SK-N-SH (cell line): ENCODE measurements at regions not wholly inside any gene's neighbourhood (a gene's known extent, or its start where the extent isn't known, plus 50 kb on each side); places are given as distances from the start of the nearest gene placed in this dataset.

ENCODE experiments used
- CTCF ChIA-PET: fragments of 300-600, 350-600 bp; formaldehyde crosslinking; extraction: SDS; loops from one replicate; lab custom pipeline; 2021; lab: Yijun Ruan, JAX
- POLR2A ChIA-PET: fragments of 350-600 bp; sonication (Branson Sonifier 250); formaldehyde crosslinking; extraction: SDS; loops from one replicate; lab custom pipeline; 2020; ENCODE audit warnings: antibody characterized with exemption, inconsistent platforms; lab: Yijun Ruan, JAX
- DNase-seq: peaks from one replicate; pipeline ENCODE4 v3.0.0; 2012
- H2AFZ ChIP-seq: fragments of 200-600 bp; sonication (generic); 2 replicates; pipeline ENCODE4 v1.8.1; 2016; ENCODE audit warnings: antibody characterized with exemption, mild to moderate bottlenecking, low read depth
- H3F3A ChIP-seq: fragments of 200-600 bp; sonication (generic); replicated peaks from 2 replicates; pipeline ENCODE3; 2016; ENCODE audit warnings: antibody characterized with exemption, mild to moderate bottlenecking; ENCODE audit not compliant: insufficient read depth
- H3K27ac ChIP-seq, 2 experiments: fragments of 200-500 bp in 1 of 2; fragments of 200-600 bp in 1 of 2; sonication (Bioruptor generic) in 1 of 2; sonication (generic), shearing (Covaris generic) in 1 of 2; 2 replicates each; pipeline versions ENCODE4 v1.5.1 to v1.6.1; 2014 to 2016; ENCODE audit warnings: low read depth in 2 of 2, inconsistent platforms in 1 of 2, low read length in 1 of 2, mild to moderate bottlenecking in 1 of 2, mixed read lengths in 1 of 2
- H3K27me3 ChIP-seq: fragments of 200-600 bp; sonication (generic), shearing (Covaris generic); 2 replicates; pipeline ENCODE4 v1.6.1; 2016; ENCODE audit warnings: mixed run types; ENCODE audit not compliant: insufficient read depth
- H3K36me3 ChIP-seq, 2 experiments: fragments of 200-500 bp in 1 of 2; fragments of 200-600 bp in 1 of 2; sonication (Bioruptor generic) in 1 of 2; sonication (generic) in 1 of 2; replicated peaks in 1 of 2; 2 replicates each; pipeline versions ENCODE3 to v1.5.1; 2014 to 2016; ENCODE audit warnings: low read length in 1 of 2, mild to moderate bottlenecking in 1 of 2; ENCODE audit not compliant: insufficient read depth in 2 of 2, control insufficient read depth in 1 of 2
- H3K4me1 ChIP-seq, 2 experiments: fragments of 200-500 bp in 1 of 2; fragments of 200-600 bp in 1 of 2; sonication (Bioruptor generic) in 1 of 2; sonication (generic), shearing (Covaris generic) in 1 of 2; 2 replicates each; pipeline versions ENCODE4 v1.5.1 to v1.6.1; 2014 to 2016; ENCODE audit warnings: low read depth in 1 of 2, low read length in 1 of 2, mixed run types in 1 of 2; ENCODE audit not compliant: insufficient read depth in 2 of 2, control insufficient read depth in 1 of 2
- H3K4me2 ChIP-seq: fragments of 200-600 bp; sonication (generic), shearing (Covaris generic); 2 replicates; pipeline ENCODE4 v1.6.1; 2017; ENCODE audit warnings: mixed run types
- H3K4me3 ChIP-seq, 2 experiments: fragments of 200-500 bp in 1 of 2; fragments of 200-600 bp in 1 of 2; sonication (Bioruptor generic) in 1 of 2; sonication (generic), shearing (Covaris generic) in 1 of 2; 2 replicates each; pipeline versions ENCODE4 v1.5.1 to v1.8.1; 2014 to 2016; ENCODE audit warnings: low read depth in 2 of 2, inconsistent platforms in 1 of 2, low read length in 1 of 2, mild to moderate bottlenecking in 1 of 2, mixed read lengths in 1 of 2, moderate library complexity in 1 of 2
- H3K79me2 ChIP-seq: fragments of 200-600 bp; sonication (generic); 2 replicates; pipeline ENCODE4 v1.8.1; 2017; ENCODE audit warnings: mild to moderate bottlenecking; ENCODE audit not compliant: insufficient read depth
- H3K9ac ChIP-seq: fragments of 200-600 bp; sonication (generic); 2 replicates; pipeline ENCODE4 v1.6.1; 2017; ENCODE audit warnings: mixed run types
- H3K9me2 ChIP-seq: fragments of 200-600 bp; sonication (generic); 2 replicates; pipeline ENCODE4 v1.6.1; 2017; ENCODE audit warnings: mixed run types
- H3K9me3 ChIP-seq: fragments of 200-600 bp; sonication (generic); 2 replicates; pipeline ENCODE4 v1.6.1; 2017; ENCODE audit warnings: mixed run types, mild to moderate bottlenecking, moderate library complexity
- H4K20me1 ChIP-seq: fragments of 200-600 bp; sonication (generic); 2 replicates; pipeline ENCODE4 v1.6.1; 2017; ENCODE audit warnings: mild to moderate bottlenecking, mixed run types; ENCODE audit not compliant: insufficient read depth
- CHD2 ChIP-seq: fragments of 150-350 bp; IDR thresholded peaks from 2 replicates; pipeline ENCODE4 v1.6.1; 2018; ENCODE audit warnings: low read length; ENCODE audit not compliant: partially characterized antibody
- EZH2phosphoT487 ChIP-seq: fragments of 200-600 bp; sonication (generic); IDR thresholded peaks from 2 replicates; pipeline ENCODE4 v1.6.1; 2017; ENCODE audit warnings: low read depth, mixed run types, mild to moderate bottlenecking, antibody characterized with exemption, moderate library complexity, borderline replicate concordance
- GABPA ChIP-seq: IDR thresholded peaks from 2 replicates; pipeline ENCODE4 v1.4.0; 2012; ENCODE audit warnings: low read depth, mild to moderate bottlenecking
- GATA2 ChIP-seq: sonication (generic); formaldehyde crosslinking; IDR thresholded peaks from 2 replicates; pipeline ENCODE4 v1.5.0; 2020; ENCODE audit warnings: mild to moderate bottlenecking, missing genetic modification reagents
- IRF3 ChIP-seq: fragments of 150-350 bp; IDR thresholded peaks from 2 replicates; pipeline ENCODE4 v1.6.1; 2016; ENCODE audit warnings: mild to moderate bottlenecking, low read depth, low read length
- JUND ChIP-seq: IDR thresholded peaks from 2 replicates; pipeline ENCODE4 v1.4.0; 2012
- MXI1 ChIP-seq: IDR thresholded peaks from 2 replicates; pipeline ENCODE4 v1.6.1; 2012; ENCODE audit warnings: mild to moderate bottlenecking, low read depth, low read length, improper control_type of control experiment
- NFIC ChIP-seq: IDR thresholded peaks from 2 replicates; pipeline ENCODE4 v1.4.0; 2012; ENCODE audit warnings: borderline replicate concordance
- POLR2AphosphoS5 ChIP-seq: IDR thresholded peaks from 2 replicates; pipeline ENCODE4 v1.6.1; 2012; ENCODE audit warnings: low read depth, low read length
- SIN3A ChIP-seq: IDR thresholded peaks from 2 replicates; pipeline ENCODE4 v1.6.1; 2012; ENCODE audit warnings: low read depth, mild to moderate bottlenecking, low read length, moderate library complexity, borderline replicate concordance
- TAF1 ChIP-seq: IDR thresholded peaks from 2 replicates; pipeline ENCODE4 v1.6.1; 2012; ENCODE audit warnings: low read depth, mild to moderate bottlenecking, low read length, moderate library complexity, borderline replicate concordance
- TCF12 ChIP-seq: IDR thresholded peaks from 2 replicates; pipeline ENCODE4 v1.4.0; 2012
- TEAD4 ChIP-seq: IDR thresholded peaks from 2 replicates; pipeline ENCODE4 v1.4.0; 2012; ENCODE audit warnings: mild to moderate bottlenecking, borderline replicate concordance; ENCODE audit not compliant: insufficient read depth
- USF2 ChIP-seq: fragments of 150-350 bp; IDR thresholded peaks from 2 replicates; pipeline ENCODE4 v1.6.1; 2017; ENCODE audit warnings: antibody characterized with exemption, low read length, low read depth, borderline replicate concordance
- YY1 ChIP-seq: IDR thresholded peaks from 2 replicates; pipeline ENCODE4 v1.4.0; 2012; ENCODE audit warnings: low read depth, mild to moderate bottlenecking
- WGBS: methylation state at CpG from one replicate; pipeline ENCODE4 v1.1.6; 2017; ENCODE audit warnings: low lambda C conversion rate; 5-methylcytosine and 5-hydroxymethylcytosine counted together

DNA sequence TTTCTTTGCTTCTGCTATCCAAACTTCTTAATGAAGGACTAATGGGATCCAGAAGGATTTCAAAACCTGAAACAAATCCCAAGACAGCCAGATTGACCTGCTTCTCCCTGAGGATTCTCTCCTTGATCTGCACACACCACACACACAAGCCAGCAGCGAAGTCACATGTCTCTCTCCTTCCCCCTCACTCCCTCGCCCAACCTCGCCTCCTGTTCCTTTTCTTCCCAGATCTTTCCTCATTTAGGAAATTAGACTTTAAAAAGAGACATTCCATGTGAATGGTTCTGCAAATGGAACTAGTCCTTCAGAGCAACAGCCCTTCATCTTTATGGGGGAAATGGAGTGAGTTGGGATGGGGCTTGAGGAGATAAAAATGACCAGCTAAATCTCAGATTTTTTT, 639.1 kb upstream of the SETBP1 start:
- H3K4me3 ChIP-seq: no peak overlapping the region
- TF ChIP-seq YY1: no peak
- TF ChIP-seq IRF3: no peak
- no peak for TF ChIP-seq JUND
- TF ChIP-seq POLR2AphosphoS5: no peak
- no peak for TF ChIP-seq EZH2phosphoT487
- no peak for TF ChIP-seq GABPA
- TF ChIP-seq, all 33 proteins: peak for 0
- CTCF ChIA-PET: no interaction called here
- Histone ChIP-seq H3K9me2 (0 out of 2 replicates have a peak, but pooled peaks cover 3% of the 10 kb centered on the region), H3K4me1 (no peaks in the 10 kb centered on the region), H3K9me3 (no peaks in the 10 kb centered on the region), H3F3A (no peaks in the 10 kb centered on the region), H3K4me2 (no peak overlapping the region), H2AFZ (no peak overlapping the region), H3K79me2 (no peaks in the 10 kb centered on the region), H3K36me3 (no peaks in the 10 kb centered on the region), H3K9ac (no peak overlapping the region), H4K20me1 (no peaks in the 10 kb centered on the region), H3K27ac (no peak overlapping the region), H3K27me3 (no peaks in the 10 kb centered on the region)
- POLR2A ChIA-PET: no interaction called here
- 69% methylated on average over 3 of the region's 3 CpGs for WGBS
- DNase-seq: no peak

- no peak for TF ChIP-seq TCF12
- no peak for TF ChIP-seq TEAD4
- no peak for TF ChIP-seq TAF1
- TF ChIP-seq USF2: no peak
- TF ChIP-seq NFIC: no peak
- no peak for TF ChIP-seq CHD2
- no peak for TF ChIP-seq MXI1
- no peak for TF ChIP-seq GATA2 (CRISPR knock-in tag)
- no peak for TF ChIP-seq SIN3A
- H3K9me3 ChIP-seq: no peaks in the 10 kb centered on the region
- 71% methylated on average over 4 of the region's 4 CpGs for WGBS
- no peak overlapping the region for H3K4me3 ChIP-seq
- H4K20me1 ChIP-seq: no peaks in the 10 kb centered on the region
- H3K36me3 ChIP-seq: no peaks in the 10 kb centered on the region
- H3K79me2 ChIP-seq: no peaks in the 10 kb centered on the region
- H3K9ac ChIP-seq: no peak overlapping the region
- H3K9me2 ChIP-seq: 0 out of 2 replicates have a peak, but pooled peaks cover 3% of the 10 kb centered on the region
- H3K27ac ChIP-seq: no peak overlapping the region
- no peaks in the 10 kb centered on the region for H3K27me3 ChIP-seq
- H3F3A ChIP-seq: no peaks in the 10 kb centered on the region
- ChIA-PET POLR2A (no interaction called here), CTCF (no interaction called here)
- no peak overlapping the region for H3K4me2 ChIP-seq
- H2AFZ ChIP-seq: no peak overlapping the region
- no peaks in the 10 kb centered on the region for H3K4me1 ChIP-seq
- DNase-seq: no peak
These were observed 638.7 kb upstream of the SETBP1 start for GRCh38 chr18:44041961-44042360.
